Neural progenitor cell (in vitro differentiated cells): ENCODE measurements at regions not wholly inside any gene's neighbourhood (a gene's known extent, or its start where the extent isn't known, plus 50 kb on each side); places are given as distances from the start of the nearest gene placed in this dataset.
A peak's percentile ranks its signal among the peaks of the same experiment; 100 is the strongest.
"Not testable (repeated sequence)": the region's sequence is repeated elsewhere in the genome, so short reads cannot be mapped to it uniquely, and the experiment has no call there.

Experiments used
- DNase-seq: peaks from one replicate; pipeline ENCODE4 v3.0.0-alpha.2; 2016; ENCODE audit warnings: low spot score
- H2AFZ ChIP-seq: fragments of 200-600 bp; sonication (generic); replicated peaks from 2 replicates; pipeline ENCODE4 v1.6.1; 2016; ENCODE audit warnings: antibody characterized with exemption
- H3F3A ChIP-seq: fragments of 200-600 bp; sonication (generic); 2 replicates; pipeline ENCODE4 v1.6.1; 2016; ENCODE audit warnings: antibody characterized with exemption, low read depth
- H3K27ac ChIP-seq: fragments of 200-600 bp; sonication (generic); 2 replicates; pipeline ENCODE4 v1.5.1; 2016; ENCODE audit warnings: mild to moderate bottlenecking
- H3K27me3 ChIP-seq: fragments of 200-600 bp; sonication (generic); 2 replicates; pipeline ENCODE4 v1.6.1; 2016; ENCODE audit warnings: mild to moderate bottlenecking, moderate library complexity
- H3K36me3 ChIP-seq: fragments of 200-600 bp; sonication (generic); 2 replicates; pipeline ENCODE4 v1.5.1; 2016
- H3K4me1 ChIP-seq: fragments of 200-600 bp; sonication (generic); 2 replicates; pipeline ENCODE4 v1.6.1; 2016; ENCODE audit warnings: mixed run types
- H3K4me2 ChIP-seq: fragments of 200-600 bp; sonication (generic); 2 replicates; pipeline ENCODE4 v1.6.1; 2016
- H3K4me3 ChIP-seq: fragments of 200-600 bp; sonication (generic); 2 replicates; pipeline ENCODE4 v1.5.1; 2016
- H3K79me2 ChIP-seq: fragments of 200-600 bp; sonication (generic); 2 replicates; pipeline ENCODE4 v1.6.1; 2016; ENCODE audit warnings: low read depth
- H3K9ac ChIP-seq: fragments of 200-600 bp; sonication (generic); 2 replicates; pipeline ENCODE4 v1.6.1; 2016
- H3K9me3 ChIP-seq: fragments of 200-600 bp; sonication (generic); 2 replicates; pipeline ENCODE4 v1.5.1; 2016; ENCODE audit warnings: low read depth
- H4K20me1 ChIP-seq: fragments of 200-600 bp; sonication (generic); 2 replicates; pipeline ENCODE4 v1.6.1; 2016; ENCODE audit warnings: low read depth
- H3K27ac Mint-ChIP-seq: 3 replicates; pipeline ENCODE4 v1.8.0; 2021; ENCODE audit warnings: mixed read lengths
- H3K27me3 Mint-ChIP-seq: 2 replicates; pipeline ENCODE4 v1.8.0; 2022; ENCODE audit warnings: low read depth, mild to moderate bottlenecking, inconsistent platforms, moderate library complexity, mixed read lengths; ENCODE audit not compliant: insufficient read depth
- H3K36me3 Mint-ChIP-seq: 3 replicates; pipeline ENCODE4 v1.8.0; 2021; ENCODE audit warnings: mixed read lengths
- H3K4me1 Mint-ChIP-seq: 3 replicates; pipeline ENCODE4 v1.8.0; 2021; ENCODE audit warnings: mixed read lengths
- H3K4me3 Mint-ChIP-seq: 3 replicates; pipeline ENCODE4 v1.8.0; 2021; ENCODE audit warnings: mild to moderate bottlenecking, moderate library complexity, mixed read lengths
- H3K9me3 Mint-ChIP-seq: 3 replicates; pipeline ENCODE4 v1.8.0; 2020; ENCODE audit warnings: mixed read lengths
- CTCF ChIP-seq: fragments of 200-600 bp; sonication (generic); IDR thresholded peaks from 2 replicates; pipeline ENCODE4 v1.5.1; 2017; ENCODE audit warnings: antibody characterized with exemption, mild to moderate bottlenecking
- EZH2 ChIP-seq: fragments of 200-600 bp; sonication (generic); IDR thresholded peaks from 2 replicates; pipeline ENCODE4 v1.6.1; 2017; ENCODE audit warnings: antibody characterized with exemption, mild to moderate bottlenecking, moderate library complexity
- EZH2phosphoT487 ChIP-seq: fragments of 200-600 bp; sonication (generic); IDR thresholded peaks from 2 replicates; pipeline ENCODE4 v1.6.1; 2017; ENCODE audit warnings: antibody characterized with exemption

- DNase-seq = no peak
- Histone ChIP-seq H3K4me3 (no peak overlapping the region), H3K4me2 (no peak overlapping the region), H3K4me1 (no peaks in the 10 kb centered on the region), H3K9me3 (no peaks in the 10 kb centered on the region), H3K27me3 (no peaks in the 10 kb centered on the region), H4K20me1 (no peaks in the 10 kb centered on the region), H2AFZ (peak overlapping the region; percentile 37), H3K36me3 (no peaks in the 10 kb centered on the region), H3F3A (no peaks in the 10 kb centered on the region), H3K27ac (no peak overlapping the region), H3K9ac (no peak overlapping the region), H3K79me2 (no peaks in the 10 kb centered on the region)
- Mint-ChIP-seq H3K4me1 (no peaks in the 10 kb centered on the region), H3K27ac (no peak overlapping the region), H3K9me3 (no peaks in the 10 kb centered on the region), H3K4me3 (no peak overlapping the region), H3K27me3 (no peaks in the 10 kb centered on the region), H3K36me3 (no peaks in the 10 kb centered on the region)
- TF ChIP-seq EZH2phosphoT487 (no peak), EZH2 (no peak), CTCF (peak; percentile 19)
Measured at GRCh38 chr11:25794804-25795203, 537.1 kb upstream of the ANO3 start.

- no peaks in the 10 kb centered on the region for H3K27me3 ChIP-seq
- no peak overlapping the region for H3K4me2 ChIP-seq
- no peaks in the 10 kb centered on the region for H3K9me3 ChIP-seq
- no peak overlapping the region for H3K27ac Mint-ChIP-seq
- no peaks in the 10 kb centered on the region for H3F3A ChIP-seq
- H3K27me3 Mint-ChIP-seq = no peaks in the 10 kb centered on the region
- no peaks in the 10 kb centered on the region for H3K4me1 ChIP-seq
- no peak overlapping the region for H3K27ac ChIP-seq
- H3K4me1 Mint-ChIP-seq = no peaks in the 10 kb centered on the region
- DNase-seq = no peak
- H3K4me3 Mint-ChIP-seq = no peak overlapping the region
- H3K9me3 Mint-ChIP-seq = peaks cover 2% of the 10 kb centered on the region
- no peaks in the 10 kb centered on the region for H3K36me3 ChIP-seq
- H3K36me3 Mint-ChIP-seq = no peaks in the 10 kb centered on the region
- no peaks in the 10 kb centered on the region for H4K20me1 ChIP-seq
- no peak overlapping the region for H3K9ac ChIP-seq
- no peak overlapping the region for H3K4me3 ChIP-seq
- H2AFZ ChIP-seq = no peak overlapping the region
- H3K79me2 ChIP-seq = no peaks in the 10 kb centered on the region
- TF ChIP-seq EZH2phosphoT487 (no peak), EZH2 (no peak), CTCF (no peak)
Measured at GRCh38 chr11:25816411-25816810, 515.5 kb upstream of the ANO3 start.

- H3K4me1 Mint-ChIP-seq = no peaks in the 10 kb centered on the region
- H3K9me3 Mint-ChIP-seq = no peaks in the 10 kb centered on the region
- no peak for DNase-seq
- no peak overlapping the region for H3K4me3 Mint-ChIP-seq
- Histone ChIP-seq H4K20me1 (no peaks in the 10 kb centered on the region), H3K4me2 (no peak overlapping the region), H3K4me1 (no peaks in the 10 kb centered on the region), H2AFZ (no peak overlapping the region), H3K36me3 (no peaks in the 10 kb centered on the region), H3K27ac (no peak overlapping the region), H3K4me3 (no peak overlapping the region), H3K9me3 (no peaks in the 10 kb centered on the region), H3K9ac (no peak overlapping the region), H3F3A (no peaks in the 10 kb centered on the region), H3K27me3 (no peaks in the 10 kb centered on the region), H3K79me2 (no peaks in the 10 kb centered on the region)
- no peaks in the 10 kb centered on the region for H3K36me3 Mint-ChIP-seq
- TF ChIP-seq EZH2phosphoT487 (no peak), CTCF (no peak), EZH2 (no peak)
- H3K27ac Mint-ChIP-seq = no peak overlapping the region
- H3K27me3 Mint-ChIP-seq = no peaks in the 10 kb centered on the region
Measured at GRCh38 chr11:25824688-25825087, 507.2 kb upstream of the ANO3 start.

- H3K27me3 Mint-ChIP-seq = not testable (repeated sequence)
Measured at GRCh38 chr11:25831485-25831884, 500.4 kb upstream of the ANO3 start.

More at GRCh38 chr11:25831485-25831884, 500.4 kb upstream of the ANO3 start:
- not testable (repeated sequence) for H3K9me3 ChIP-seq, H3K36me3 Mint-ChIP-seq, H3K36me3 ChIP-seq, H3K79me2 ChIP-seq, DNase-seq, H3K4me3 ChIP-seq, H3K4me1 Mint-ChIP-seq, H3K9ac ChIP-seq, H3K4me1 ChIP-seq, H4K20me1 ChIP-seq, H3K27me3 ChIP-seq, H2AFZ ChIP-seq, H3K27ac Mint-ChIP-seq, H3K27ac ChIP-seq, H3K4me2 ChIP-seq, H3K9me3 Mint-ChIP-seq, H3F3A ChIP-seq, H3K4me3 Mint-ChIP-seq
